ENCODE measurements at regions not wholly inside any gene's neighbourhood (a gene's known extent, or its start where the extent isn't known, plus 50 kb on each side); places are given as distances from the start of the nearest gene placed in this dataset.

DNA sequence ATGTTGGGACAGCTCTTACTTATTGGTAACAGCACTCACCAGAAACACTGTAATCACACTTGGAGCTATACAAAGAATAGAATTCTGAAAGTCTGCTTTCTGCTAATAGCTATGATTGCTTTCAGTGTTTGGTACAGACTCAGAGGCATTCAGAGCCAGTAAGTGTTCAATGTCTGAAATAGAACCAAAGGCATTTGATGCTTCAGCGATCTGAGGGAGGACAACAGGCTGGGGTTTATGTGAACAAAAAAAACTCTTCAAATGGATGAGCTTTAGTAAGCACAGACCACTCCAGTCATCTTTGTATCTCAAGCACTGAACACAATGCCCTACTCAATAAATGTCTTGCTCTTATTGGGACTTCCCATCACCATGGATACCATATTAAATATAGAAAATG is 322.8 kb upstream of the GRM3 start:
- Mint-ChIP-seq H3K9me3 (peaks cover 6% of the 10 kb centered on the region), H3K4me1 (ENCODE audit: low read depth in 2 of 2) (no peaks in the 10 kb centered on the region), H3K4me3 (no peak overlapping the region), H3K36me3 (no peaks in the 10 kb centered on the region), H3K27me3 (no peaks in the 10 kb centered on the region), H3K27ac (no peak overlapping the region)
- no peak for DNase-seq (ENCODE audit: low spot score)
- no peak for ATAC-seq

DNA sequence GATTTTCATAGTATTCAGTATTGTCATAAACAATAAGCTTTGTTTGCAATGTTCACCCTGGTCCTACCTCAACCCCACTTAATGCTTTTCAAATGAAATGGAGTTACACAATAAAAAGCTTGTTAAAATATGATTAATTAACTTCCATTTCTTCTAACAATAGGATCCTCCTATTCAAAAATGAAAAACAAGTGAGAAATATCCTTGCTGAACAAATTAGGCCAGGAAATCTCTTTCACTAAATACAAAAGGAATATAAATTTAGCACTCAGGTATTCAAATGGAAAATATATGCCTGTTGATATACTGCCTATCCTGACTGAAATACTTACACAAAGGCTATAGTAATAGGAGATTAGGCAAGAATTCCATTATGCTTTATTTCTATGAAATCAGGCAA is 323.4 kb upstream of the GRM3 start:
- H3K36me3 Mint-ChIP-seq = no peaks in the 10 kb centered on the region
- no peaks in the 10 kb centered on the region for H3K27me3 Mint-ChIP-seq
- H3K9me3 Mint-ChIP-seq = peaks cover 6% of the 10 kb centered on the region
- DNase-seq (ENCODE audit: low spot score) (no peak), ATAC-seq (no peak)
- no peaks in the 10 kb centered on the region for H3K4me1 Mint-ChIP-seq (ENCODE audit: low read depth in 2 of 2)
- no peak overlapping the region for H3K27ac Mint-ChIP-seq
- H3K4me3 Mint-ChIP-seq = no peak overlapping the region

DNA sequence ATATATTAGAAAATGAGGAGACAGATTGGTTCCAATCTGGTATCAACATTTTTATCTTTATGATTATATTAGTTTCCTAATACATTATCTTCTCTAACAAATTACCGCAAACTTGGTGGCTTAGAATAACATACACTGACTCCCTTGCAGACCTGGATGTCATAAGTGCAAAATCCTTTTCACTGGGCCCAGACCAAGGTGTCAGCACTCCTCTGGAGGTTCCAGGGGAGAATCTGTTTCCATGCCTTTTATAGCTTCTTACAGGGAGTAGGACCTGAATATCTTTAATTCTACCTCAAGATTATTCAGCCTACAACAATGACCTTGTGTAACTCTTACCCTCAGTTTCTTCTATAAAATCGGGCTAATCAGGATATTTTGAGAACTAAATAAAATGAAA is 329.9 kb upstream of the GRM3 start:
- H3K9me3 Mint-ChIP-seq = no peaks in the 10 kb centered on the region
- no peak overlapping the region for H3K27ac Mint-ChIP-seq
- ATAC-seq = no peak
- DNase-seq (ENCODE audit: low spot score) = no peak
- H3K36me3 Mint-ChIP-seq = no peaks in the 10 kb centered on the region
- H3K4me3 Mint-ChIP-seq = no peak overlapping the region
- no peaks in the 10 kb centered on the region for H3K4me1 Mint-ChIP-seq (ENCODE audit: low read depth in 2 of 2)
- no peaks in the 10 kb centered on the region for H3K27me3 Mint-ChIP-seq

DNA sequence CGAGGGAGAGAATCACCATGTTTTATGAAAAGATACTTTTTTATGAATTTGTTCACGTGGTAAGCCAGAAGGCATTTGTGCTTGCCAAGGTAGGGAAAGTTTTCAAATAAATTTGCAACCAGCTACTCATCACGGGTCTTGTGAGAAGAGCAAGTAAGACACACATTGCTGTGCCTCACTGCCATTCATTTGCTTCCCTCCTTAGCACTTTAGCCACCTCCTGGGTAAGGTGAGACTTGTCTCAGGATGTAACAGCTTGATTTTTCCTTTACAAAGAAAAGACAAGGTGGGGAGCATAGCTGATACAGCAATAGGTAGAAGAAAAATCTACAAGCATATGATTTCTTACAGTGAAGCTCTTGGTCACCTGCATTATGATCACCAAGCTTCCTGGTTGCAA is 342.4 kb upstream of the GRM3 start:
- Mint-ChIP-seq H3K36me3 (no peaks in the 10 kb centered on the region), H3K4me3 (no peak overlapping the region), H3K27me3 (no peaks in the 10 kb centered on the region), H3K27ac (no peak overlapping the region), H3K9me3 (peaks cover 6% of the 10 kb centered on the region), H3K4me1 (ENCODE audit: low read depth in 2 of 2) (no peaks in the 10 kb centered on the region)
- no peak for DNase-seq (ENCODE audit: low spot score)
- no peak for ATAC-seq

DNA sequence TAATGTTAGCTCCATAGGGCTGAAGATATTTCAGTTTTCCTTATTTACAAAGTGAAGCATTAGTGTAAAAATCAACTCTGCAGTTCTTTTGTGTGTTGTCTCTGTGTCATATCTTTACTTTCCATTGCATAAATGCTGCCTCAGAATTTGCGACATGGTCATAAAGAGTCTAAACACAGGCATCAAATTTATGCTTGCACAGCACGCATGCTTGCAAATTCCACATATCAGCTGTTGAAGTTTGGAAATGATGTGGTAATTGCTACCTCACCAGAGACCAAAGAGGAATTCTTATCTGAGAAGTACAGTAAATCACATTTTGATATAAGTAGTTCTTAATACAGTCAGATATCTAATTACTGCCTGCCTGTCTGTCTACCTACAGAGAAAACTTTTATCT is 348.2 kb upstream of the GRM3 start:
- no peaks in the 10 kb centered on the region for H3K4me1 Mint-ChIP-seq (ENCODE audit: low read depth in 2 of 2)
- ATAC-seq (no peak), DNase-seq (ENCODE audit: low spot score) (no peak)
- no peaks in the 10 kb centered on the region for H3K27me3 Mint-ChIP-seq
- peaks cover 3% of the 10 kb centered on the region for H3K9me3 Mint-ChIP-seq
- H3K4me3 Mint-ChIP-seq = no peak overlapping the region
- no peak overlapping the region for H3K27ac Mint-ChIP-seq
- no peaks in the 10 kb centered on the region for H3K36me3 Mint-ChIP-seq

DNA sequence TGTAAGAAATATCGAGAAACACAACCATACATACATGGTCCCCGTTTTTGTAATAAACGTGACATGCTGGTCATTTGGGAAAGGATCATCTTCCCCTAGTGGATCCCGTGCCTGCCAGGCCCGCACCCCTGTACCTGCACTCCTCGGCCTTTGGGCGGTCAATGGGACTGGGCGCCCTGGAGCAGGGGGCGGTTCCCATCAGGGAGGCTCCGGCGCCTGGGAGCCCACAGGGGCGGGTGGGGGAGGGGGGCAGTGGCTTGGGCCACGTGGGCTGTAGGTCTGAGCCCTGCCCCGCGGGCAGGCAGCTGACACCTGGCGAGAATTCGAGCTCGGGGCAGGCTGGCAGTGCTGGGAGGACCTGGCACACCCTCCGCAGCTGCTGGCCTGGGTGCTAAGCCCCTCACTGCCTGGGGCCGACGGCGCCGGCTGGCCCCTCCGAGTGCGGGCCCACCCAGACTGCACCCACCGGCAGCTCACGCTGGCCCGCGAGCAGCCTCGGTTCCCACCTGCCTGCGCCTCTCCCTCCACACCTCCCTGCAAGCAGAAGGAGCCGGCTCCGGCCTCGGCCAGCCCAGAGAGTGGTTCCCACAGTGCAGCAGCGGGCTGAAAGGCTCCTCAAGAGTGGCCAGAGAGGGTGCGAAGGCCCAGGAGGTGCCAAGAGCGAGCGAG is 361.6 kb upstream of the GRM3 start:
- DNase-seq (ENCODE audit: low spot score) (no peak), ATAC-seq (peak in 1 of 2 donors; percentile 33)
- no peak overlapping the region for H3K4me3 Mint-ChIP-seq
- H3K9me3 Mint-ChIP-seq = peaks cover 14% of the 10 kb centered on the region
- H3K36me3 Mint-ChIP-seq = peaks cover 4% of the 10 kb centered on the region
- no peak overlapping the region for H3K27ac Mint-ChIP-seq
- H3K4me1 Mint-ChIP-seq (ENCODE audit: low read depth in 2 of 2) = no peaks in the 10 kb centered on the region
- no peaks in the 10 kb centered on the region for H3K27me3 Mint-ChIP-seq

DNA sequence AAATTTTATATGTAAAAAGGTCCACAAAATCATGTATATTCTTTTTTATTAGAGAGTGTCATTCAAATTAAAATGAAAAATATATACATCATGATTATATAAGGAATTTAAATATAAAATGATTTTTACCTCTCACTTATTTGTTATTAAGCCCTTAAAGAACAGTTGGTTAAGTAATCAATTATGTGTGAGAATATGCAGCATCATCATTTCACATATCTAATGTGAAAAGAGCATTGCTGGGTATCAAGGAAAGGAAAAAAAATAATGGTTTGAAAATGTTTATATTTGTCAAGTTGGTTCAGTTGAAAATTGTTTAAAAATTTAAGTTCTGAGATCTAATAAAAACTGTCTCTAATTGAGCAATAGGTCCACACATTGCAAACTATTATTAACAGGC is 363.6 kb upstream of the GRM3 start:
- Mint-ChIP-seq H3K36me3 (peaks cover 4% of the 10 kb centered on the region), H3K4me3 (no peak overlapping the region), H3K9me3 (peaks cover 14% of the 10 kb centered on the region), H3K27ac (no peak overlapping the region), H3K4me1 (ENCODE audit: low read depth in 2 of 2) (no peaks in the 10 kb centered on the region), H3K27me3 (no peaks in the 10 kb centered on the region)
- no peak for DNase-seq (ENCODE audit: low spot score)
- no peak for ATAC-seq

DNA sequence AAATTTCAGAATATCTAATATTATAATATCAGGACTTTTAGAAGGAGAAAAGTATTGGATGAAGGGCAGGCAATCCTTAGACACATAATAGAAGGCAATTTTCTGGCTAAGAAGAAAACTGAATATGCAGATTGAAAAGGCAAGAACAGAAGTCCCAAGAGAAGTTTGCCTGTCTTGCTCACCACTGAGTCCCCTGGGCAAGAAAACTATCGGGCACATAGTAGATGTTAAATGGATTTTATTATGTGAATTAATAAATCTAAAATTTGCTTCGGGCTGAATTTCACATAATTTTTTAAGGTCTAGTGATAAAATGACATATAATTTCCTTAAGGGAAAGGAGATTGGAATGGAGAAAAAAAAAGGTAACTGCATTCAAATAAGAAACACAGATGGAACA is 380.9 kb upstream of the GRM3 start:
- Mint-ChIP-seq H3K9me3 (peaks cover 25% of the 10 kb centered on the region), H3K36me3 (no peaks in the 10 kb centered on the region), H3K27ac (no peak overlapping the region), H3K27me3 (no peaks in the 10 kb centered on the region), H3K4me1 (ENCODE audit: low read depth in 2 of 2) (no peaks in the 10 kb centered on the region), H3K4me3 (no peak overlapping the region)
- no peak for ATAC-seq
- DNase-seq (ENCODE audit: low spot score) = no peak

DNA sequence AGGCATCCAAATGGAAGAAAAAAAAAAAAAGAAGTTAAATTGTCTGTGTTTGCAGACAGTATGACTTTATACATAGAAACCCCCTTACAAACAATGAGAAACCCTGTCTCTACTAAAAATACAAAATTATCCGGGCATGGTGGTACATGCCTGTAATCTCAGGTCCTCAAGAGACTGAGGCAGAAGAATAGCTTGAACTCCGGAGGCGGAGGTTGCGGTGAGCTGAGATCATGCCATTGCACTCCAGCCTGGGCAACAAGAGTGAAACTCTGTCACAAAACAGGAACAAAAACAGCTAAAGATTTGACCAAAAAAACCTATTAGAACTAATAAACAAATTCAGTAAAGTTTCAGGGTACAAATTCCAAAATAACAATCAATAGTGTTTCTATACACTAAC is 385.8 kb upstream of the GRM3 start:
- no peak overlapping the region for H3K4me3 Mint-ChIP-seq
- no peak for DNase-seq (ENCODE audit: low spot score)
- peaks cover 8% of the 10 kb centered on the region for H3K36me3 Mint-ChIP-seq
- no peaks in the 10 kb centered on the region for H3K4me1 Mint-ChIP-seq (ENCODE audit: low read depth in 2 of 2)
- peaks cover 18% of the 10 kb centered on the region for H3K9me3 Mint-ChIP-seq
- no peak for ATAC-seq
- no peaks in the 10 kb centered on the region for H3K27me3 Mint-ChIP-seq
- no peak overlapping the region for H3K27ac Mint-ChIP-seq

DNA sequence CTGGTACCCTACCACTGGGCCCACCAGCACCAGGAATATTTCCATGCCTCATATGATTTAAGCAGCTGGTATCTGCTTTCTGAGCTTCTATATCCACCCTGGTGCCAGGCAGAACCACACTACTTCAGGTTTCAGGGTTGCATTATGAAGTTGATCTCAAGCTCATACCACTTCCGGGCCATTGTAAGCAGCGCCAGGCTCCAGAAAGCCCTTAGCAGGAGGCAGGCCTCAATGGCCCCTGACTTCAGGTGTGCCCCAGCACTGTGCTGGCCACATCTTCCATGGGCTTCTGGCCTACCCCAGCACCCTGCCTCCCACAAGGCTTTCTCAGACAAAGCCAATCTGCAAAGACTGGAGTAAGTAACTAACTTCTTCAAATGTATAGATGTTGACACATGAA is 391.3 kb upstream of the GRM3 start:
- Mint-ChIP-seq H3K9me3 (peaks cover 24% of the 10 kb centered on the region), H3K4me3 (no peak overlapping the region), H3K27ac (no peak overlapping the region), H3K27me3 (no peaks in the 10 kb centered on the region), H3K36me3 (peaks cover 21% of the 10 kb centered on the region), H3K4me1 (ENCODE audit: low read depth in 2 of 2) (no peaks in the 10 kb centered on the region)
- ATAC-seq = no peak
- no peak for DNase-seq (ENCODE audit: low spot score)

DNA sequence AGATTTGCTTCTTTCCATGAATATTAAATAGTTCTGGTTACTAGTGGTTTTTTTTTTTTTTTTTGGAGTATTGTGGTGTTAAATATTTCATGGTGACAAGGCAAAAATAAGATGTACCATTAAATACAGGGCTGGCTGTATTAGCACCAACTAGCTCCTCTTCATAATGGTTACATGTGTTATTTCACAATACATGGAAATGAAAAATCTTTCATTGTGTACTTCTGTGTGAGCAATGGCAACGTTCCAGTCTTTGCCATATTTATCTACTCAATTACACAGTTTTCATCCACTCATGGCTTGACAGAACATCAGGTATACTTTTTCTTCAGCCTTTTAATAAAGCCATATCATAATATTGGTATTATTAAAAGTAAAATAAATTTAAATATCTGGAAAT is 394.7 kb upstream of the GRM3 start:
- Mint-ChIP-seq H3K27me3 (no peaks in the 10 kb centered on the region), H3K36me3 (peaks cover 21% of the 10 kb centered on the region), H3K4me1 (ENCODE audit: low read depth in 2 of 2) (no peaks in the 10 kb centered on the region), H3K4me3 (no peak overlapping the region), H3K9me3 (peaks cover 32% of the 10 kb centered on the region), H3K27ac (no peak overlapping the region)
- DNase-seq (ENCODE audit: low spot score) = no peak
- ATAC-seq = no peak

DNA sequence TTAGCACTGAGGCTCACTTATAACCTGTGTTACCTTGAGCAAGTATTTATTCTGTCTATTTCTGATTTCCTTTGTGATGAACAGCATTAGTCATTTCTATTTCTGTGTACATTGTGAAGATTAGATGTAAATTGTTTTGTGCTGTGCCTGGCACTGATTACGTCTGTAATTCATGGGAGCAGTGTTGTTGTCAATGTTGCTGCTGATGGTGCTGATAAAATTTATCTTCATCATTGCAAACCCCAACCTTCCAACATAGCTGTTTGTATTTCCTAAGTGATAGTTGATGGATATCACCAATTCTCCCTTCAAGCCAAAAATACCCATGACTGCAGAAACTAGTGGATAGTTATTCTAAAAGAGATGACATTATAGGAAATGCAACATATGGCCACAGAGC is 400.5 kb upstream of the GRM3 start:
- Mint-ChIP-seq H3K4me3 (no peak overlapping the region), H3K9me3 (peaks cover 17% of the 10 kb centered on the region), H3K27ac (no peak overlapping the region), H3K27me3 (no peaks in the 10 kb centered on the region), H3K4me1 (ENCODE audit: low read depth in 2 of 2) (no peaks in the 10 kb centered on the region), H3K36me3 (peaks cover 4% of the 10 kb centered on the region)
- ATAC-seq = no peak
- DNase-seq (ENCODE audit: low spot score) = no peak

DNA sequence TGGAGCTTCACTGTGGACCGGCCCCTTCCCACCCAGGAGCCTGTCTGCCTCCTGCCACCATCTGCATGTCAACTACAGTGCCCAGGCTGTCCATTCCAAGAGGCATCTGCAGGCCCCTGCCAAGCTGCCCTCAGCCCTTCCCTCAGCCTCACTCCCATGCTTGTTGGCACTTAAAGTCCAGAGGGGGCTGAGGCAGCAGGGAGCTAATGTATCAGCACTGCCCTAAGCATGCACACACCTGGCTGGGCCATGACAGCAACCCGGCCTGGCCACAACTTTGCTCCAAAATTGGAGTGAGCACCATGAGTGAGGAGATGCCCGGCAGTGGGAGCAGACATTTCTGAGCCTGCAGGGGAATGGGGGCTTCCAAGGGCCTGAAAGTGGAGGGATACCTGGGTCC is 417.5 kb upstream of the GRM3 start:
- H3K27me3 Mint-ChIP-seq = no peaks in the 10 kb centered on the region
- H3K4me1 Mint-ChIP-seq (ENCODE audit: low read depth in 2 of 2) = no peaks in the 10 kb centered on the region
- no peak for ATAC-seq
- no peak overlapping the region for H3K4me3 Mint-ChIP-seq
- no peak for DNase-seq (ENCODE audit: low spot score)
- H3K36me3 Mint-ChIP-seq = peaks cover 8% of the 10 kb centered on the region
- H3K9me3 Mint-ChIP-seq = peaks cover 29% of the 10 kb centered on the region
- H3K27ac Mint-ChIP-seq = no peak overlapping the region

DNA sequence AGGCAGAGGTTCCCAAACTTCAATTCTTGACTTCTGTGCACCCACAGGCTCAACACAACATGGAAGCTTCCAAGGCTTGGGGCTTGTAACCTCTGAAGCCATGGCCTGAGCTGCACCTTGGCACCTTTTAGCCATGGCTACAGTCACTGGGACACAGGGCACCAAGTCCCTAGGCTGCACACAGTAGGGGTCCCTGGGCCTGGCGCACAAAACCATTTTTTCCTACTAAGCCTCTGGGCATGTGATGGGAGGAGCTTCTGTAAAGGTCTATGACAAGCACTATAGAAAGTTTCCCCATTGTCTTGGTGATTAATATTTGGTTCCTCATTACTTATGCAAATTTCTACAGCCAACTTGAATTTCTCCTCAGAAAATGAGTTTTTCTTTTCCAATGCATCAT is 420.9 kb upstream of the GRM3 start:
- Mint-ChIP-seq H3K4me1 (ENCODE audit: low read depth in 2 of 2) (no peaks in the 10 kb centered on the region), H3K4me3 (no peak overlapping the region), H3K27ac (no peak overlapping the region), H3K36me3 (peaks cover 8% of the 10 kb centered on the region), H3K9me3 (peaks cover 30% of the 10 kb centered on the region), H3K27me3 (no peaks in the 10 kb centered on the region)
- DNase-seq (ENCODE audit: low spot score) (no peak), ATAC-seq (no peak)

DNA sequence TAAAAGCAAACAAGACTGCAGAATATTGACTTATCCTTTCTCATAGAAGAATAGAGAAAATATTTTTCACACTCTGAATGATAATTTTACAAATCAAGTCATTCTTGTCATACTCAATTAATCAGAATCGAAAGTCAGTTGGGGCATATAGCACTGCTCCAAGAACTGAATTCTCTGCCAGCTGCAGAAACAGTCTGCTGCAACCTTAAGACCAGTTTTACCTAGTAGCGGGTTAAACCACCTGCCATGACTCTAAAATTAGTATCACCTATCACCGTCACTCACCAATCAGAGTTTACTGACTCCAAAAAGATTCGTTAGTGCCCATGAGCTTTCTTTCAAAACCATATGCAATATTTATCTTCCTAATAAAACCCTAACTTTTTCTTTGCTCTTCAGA is 429.0 kb upstream of the GRM3 start:
- H3K4me1 Mint-ChIP-seq (ENCODE audit: low read depth in 2 of 2) = no peaks in the 10 kb centered on the region
- no peaks in the 10 kb centered on the region for H3K36me3 Mint-ChIP-seq
- H3K4me3 Mint-ChIP-seq = no peak overlapping the region
- no peaks in the 10 kb centered on the region for H3K27me3 Mint-ChIP-seq
- no peak overlapping the region for H3K27ac Mint-ChIP-seq
- no peak for DNase-seq (ENCODE audit: low spot score)
- no peaks in the 10 kb centered on the region for H3K9me3 Mint-ChIP-seq
- no peak for ATAC-seq

Measured in natural killer cell treated with Interleukin-12 subunit alpha and Interleukin-12 subunit beta and Interleukin-15 and Interleukin-18, amount 100 ng/mL, for 72 hours (primary cell).